ENCODE measurements at regions not wholly inside any gene's neighbourhood (a gene's known extent, or its start where the extent isn't known, plus 50 kb on each side); places are given as distances from the start of the nearest gene placed in this dataset.

DNA sequence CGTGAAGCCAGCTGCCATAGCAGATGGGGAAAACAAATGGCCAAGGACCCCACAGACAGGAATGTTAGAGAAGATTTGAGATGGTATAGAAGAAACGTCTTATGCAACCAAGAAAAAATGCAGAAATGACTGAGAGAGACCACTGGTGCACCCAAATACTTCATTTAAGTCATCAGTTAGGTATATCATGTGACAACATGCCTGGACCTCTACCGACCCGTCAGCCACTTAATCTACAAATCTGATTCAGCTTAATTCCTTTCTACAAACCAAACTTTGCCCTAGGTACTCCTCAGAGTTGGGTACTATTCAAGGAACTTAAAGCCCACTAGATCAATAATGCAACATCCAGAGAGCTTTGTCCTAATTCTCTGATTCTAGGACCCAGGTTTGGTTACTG lies 126.0 kb upstream of the UBE2E2 start:
- H3K4me3 ChIP-seq (ENCODE audit: low read depth, low read length): no peak overlapping the region
- TF ChIP-seq, protein P1, sequence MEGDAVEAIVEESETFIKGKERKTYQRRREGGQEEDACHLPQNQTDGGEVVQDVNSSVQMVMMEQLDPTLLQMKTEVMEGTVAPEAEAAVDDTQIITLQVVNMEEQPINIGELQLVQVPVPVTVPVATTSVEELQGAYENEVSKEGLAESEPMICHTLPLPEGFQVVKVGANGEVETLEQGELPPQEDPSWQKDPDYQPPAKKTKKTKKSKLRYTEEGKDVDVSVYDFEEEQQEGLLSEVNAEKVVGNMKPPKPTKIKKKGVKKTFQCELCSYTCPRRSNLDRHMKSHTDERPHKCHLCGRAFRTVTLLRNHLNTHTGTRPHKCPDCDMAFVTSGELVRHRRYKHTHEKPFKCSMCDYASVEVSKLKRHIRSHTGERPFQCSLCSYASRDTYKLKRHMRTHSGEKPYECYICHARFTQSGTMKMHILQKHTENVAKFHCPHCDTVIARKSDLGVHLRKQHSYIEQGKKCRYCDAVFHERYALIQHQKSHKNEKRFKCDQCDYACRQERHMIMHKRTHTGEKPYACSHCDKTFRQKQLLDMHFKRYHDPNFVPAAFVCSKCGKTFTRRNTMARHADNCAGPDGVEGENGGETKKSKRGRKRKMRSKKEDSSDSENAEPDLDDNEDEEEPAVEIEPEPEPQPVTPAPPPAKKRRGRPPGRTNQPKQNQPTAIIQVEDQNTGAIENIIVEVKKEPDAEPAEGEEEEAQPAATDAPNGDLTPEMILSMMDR (IDR thresholded peaks at IDR 0.05; ENCODE audit: low read depth, low read length): no peak

DNA sequence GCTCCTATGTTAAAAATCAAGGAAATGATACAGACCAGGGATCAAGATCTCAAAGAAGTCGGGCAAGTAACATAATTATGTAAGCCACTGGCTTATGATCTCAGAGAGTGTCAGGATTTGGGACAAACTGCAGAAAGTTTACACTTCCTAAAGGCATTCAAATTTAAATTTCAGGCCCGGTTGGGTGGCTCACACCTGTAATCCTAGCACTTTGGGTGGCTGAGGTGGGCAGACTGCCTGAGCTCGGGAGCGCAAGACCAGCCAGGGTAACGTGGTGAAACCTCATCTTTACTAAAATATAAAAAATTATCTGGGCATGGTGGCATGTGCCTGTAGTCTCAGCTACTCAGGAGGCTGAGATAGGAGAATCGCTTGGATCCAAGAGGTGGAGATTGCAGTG lies 124.4 kb upstream of the UBE2E2 start:
- no peak overlapping the region for H3K4me3 ChIP-seq (ENCODE audit: low read depth, low read length)
- TF ChIP-seq, protein P1 (IDR thresholded peaks at IDR 0.05; ENCODE audit: low read depth, low read length): no peak

DNA sequence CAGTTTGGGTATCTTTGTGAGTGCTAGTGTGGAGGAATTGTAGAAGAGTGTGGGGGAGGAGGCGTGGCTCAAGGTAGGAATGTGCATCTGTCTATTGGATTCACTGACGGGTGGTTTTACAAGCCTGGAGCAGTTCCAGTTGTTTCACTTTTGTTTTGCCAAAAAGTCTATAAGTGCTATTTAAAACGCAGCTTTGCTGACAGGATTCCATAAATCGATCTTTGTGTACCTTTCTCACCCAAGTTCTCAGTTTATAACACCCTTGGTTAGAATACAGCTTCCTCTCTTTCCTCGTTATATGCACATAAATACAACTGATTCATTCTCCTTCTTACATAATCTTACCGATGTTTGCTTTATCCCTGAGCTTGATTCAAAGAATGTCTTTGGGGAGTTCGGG lies 123.2 kb upstream of the UBE2E2 start:
- no peak overlapping the region for H3K4me3 ChIP-seq (ENCODE audit: low read depth, low read length)
- TF ChIP-seq, protein P1 (IDR thresholded peaks at IDR 0.05; ENCODE audit: low read depth, low read length): no peak

DNA sequence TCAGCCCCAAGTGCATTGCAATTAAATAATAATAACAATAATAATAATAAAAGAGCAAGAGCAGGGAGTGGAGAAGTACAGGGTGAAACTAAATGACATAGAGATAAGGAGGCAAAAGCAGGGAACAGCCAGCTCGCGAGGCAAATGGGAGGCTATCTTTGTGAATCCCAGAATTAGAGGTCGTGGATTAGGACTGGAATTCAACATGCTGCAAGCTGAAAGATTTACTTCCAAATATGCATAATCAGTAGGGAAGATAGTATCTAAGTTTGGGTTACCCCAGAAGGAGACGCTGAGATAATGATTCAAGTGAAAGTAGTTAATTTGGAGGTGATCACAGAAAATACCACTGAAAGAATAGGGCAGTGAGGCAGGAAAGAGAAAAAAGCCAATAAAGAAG lies 119.4 kb upstream of the UBE2E2 start:
- no peak overlapping the region for H3K4me3 ChIP-seq (ENCODE audit: low read depth, low read length)
- TF ChIP-seq, protein P1 (IDR thresholded peaks at IDR 0.05; ENCODE audit: low read depth, low read length): no peak

DNA sequence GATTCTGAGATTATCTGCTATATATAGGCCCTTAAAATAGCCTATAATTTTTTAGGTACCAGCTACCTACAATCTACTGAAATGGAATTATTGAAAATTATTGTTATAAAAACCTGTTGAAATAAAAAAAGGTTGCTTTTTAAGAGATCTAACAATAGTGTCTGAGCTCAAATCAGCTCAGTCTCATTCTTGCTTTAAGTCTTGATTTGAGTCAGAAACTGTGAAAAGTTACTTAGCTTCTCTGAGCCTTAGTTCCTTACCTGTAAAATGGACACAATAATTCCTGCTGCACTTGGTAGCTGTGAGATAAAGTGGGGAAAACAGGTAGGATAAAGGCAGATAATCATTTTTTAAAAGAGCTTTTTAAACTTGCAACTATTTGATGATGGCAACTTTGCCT lies 118.8 kb upstream of the UBE2E2 start:
- TF ChIP-seq, protein P1 (IDR thresholded peaks at IDR 0.05; ENCODE audit: low read depth, low read length): no peak
- no peak overlapping the region for H3K4me3 ChIP-seq (ENCODE audit: low read depth, low read length)

DNA sequence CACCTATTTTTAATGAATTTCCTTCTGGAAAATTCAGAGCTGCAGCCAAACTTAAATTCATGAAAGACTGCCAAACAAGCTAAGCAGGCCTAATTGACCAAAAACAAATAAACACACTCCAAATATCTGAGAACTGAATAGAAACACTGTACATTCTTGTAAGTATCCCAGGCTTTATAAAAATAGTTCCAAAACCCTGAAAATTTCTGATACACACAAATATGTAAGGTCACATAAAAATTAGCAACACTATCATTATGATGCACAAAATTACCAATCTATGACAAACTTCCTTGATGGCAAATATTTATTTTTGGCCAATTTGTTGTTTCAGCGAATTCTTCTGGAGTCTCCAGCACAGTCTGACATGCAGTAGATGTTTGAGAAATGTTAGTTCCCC lies 117.9 kb upstream of the UBE2E2 start:
- H3K4me3 ChIP-seq (ENCODE audit: low read depth, low read length): no peak overlapping the region
- TF ChIP-seq, protein P1 (IDR thresholded peaks at IDR 0.05; ENCODE audit: low read depth, low read length): no peak

DNA sequence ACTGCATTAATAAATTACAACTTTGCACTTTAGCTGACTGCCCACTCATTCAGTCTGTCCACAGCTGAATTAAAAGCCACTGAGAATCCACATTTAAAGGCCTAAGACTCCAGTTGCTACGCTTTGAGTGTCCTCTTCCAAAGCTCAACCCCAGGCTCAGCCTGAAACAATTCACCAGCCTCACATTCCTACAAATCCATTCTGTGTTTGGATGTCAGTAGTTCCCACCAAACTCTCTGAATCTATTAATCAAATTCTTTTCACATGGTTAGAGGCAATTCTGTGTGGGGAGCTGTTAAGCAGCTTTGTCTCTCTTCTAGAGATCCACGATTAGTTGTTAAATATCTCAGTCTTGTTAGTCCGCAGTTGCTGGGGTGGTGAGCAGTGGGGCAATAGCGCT lies 116.8 kb upstream of the UBE2E2 start:
- TF ChIP-seq, protein P1 (IDR thresholded peaks at IDR 0.05; ENCODE audit: low read depth, low read length): no peak
- no peak overlapping the region for H3K4me3 ChIP-seq (ENCODE audit: low read depth, low read length)

All from WI38 (cell line).